ENCODE measurements at regions not wholly inside any gene's neighbourhood (a gene's known extent, or its start where the extent isn't known, plus 50 kb on each side); places are given as distances from the start of the nearest gene placed in this dataset.
"Not testable (repeated sequence)": the region's sequence is repeated elsewhere in the genome, so short reads cannot be mapped to it uniquely, and the experiment has no call there.

- no peaks in the 10 kb centered on the region for H3K4me1 ChIP-seq (ENCODE audit: control insufficient read depth in 1 of 2, insufficient read depth in 2 of 2, low read length in 2 of 2)
- H3K4me3 ChIP-seq (ENCODE audit: low read depth in 1 of 2, low read length in 2 of 2), result no peak overlapping the region
- no peaks in the 10 kb centered on the region for H3K9me3 ChIP-seq (ENCODE audit: control insufficient read depth in 1 of 2, low read length in 2 of 2)
- H3K27ac ChIP-seq (ENCODE audit: low read depth, low read length), result no peak overlapping the region
- H3K27me3 ChIP-seq (ENCODE audit: control insufficient read depth in 1 of 2, insufficient read depth in 2 of 2, low read length in 2 of 2), result no peaks in the 10 kb centered on the region
- no peak overlapping the region for H3K9ac ChIP-seq (ENCODE audit: low read depth in 1 of 2, low read length in 2 of 2)
- no peaks in the 10 kb centered on the region for H3K36me3 ChIP-seq (ENCODE audit: control insufficient read depth in 1 of 2, insufficient read depth in 2 of 2, low read length in 2 of 2)
Measured at GRCh38 chr6:15184441-15184861, 61.4 kb upstream of the JARID2 start.

- H3K9me3 ChIP-seq (ENCODE audit: control insufficient read depth in 1 of 2, low read length in 2 of 2); H3K4me3 ChIP-seq (ENCODE audit: low read depth in 1 of 2, low read length in 2 of 2); H3K36me3 ChIP-seq (ENCODE audit: control insufficient read depth in 1 of 2, insufficient read depth in 2 of 2, low read length in 2 of 2); H3K9ac ChIP-seq (ENCODE audit: low read depth in 1 of 2, low read length in 2 of 2); H3K27me3 ChIP-seq (ENCODE audit: control insufficient read depth in 1 of 2, insufficient read depth in 2 of 2, low read length in 2 of 2); H3K27ac ChIP-seq (ENCODE audit: low read depth, low read length); H3K4me1 ChIP-seq (ENCODE audit: control insufficient read depth in 1 of 2, insufficient read depth in 2 of 2, low read length in 2 of 2): not testable (repeated sequence)
Measured at GRCh38 chr6:15185111-15185510, 60.8 kb upstream of the JARID2 start.

- H3K9ac ChIP-seq (ENCODE audit: low read depth in 1 of 2, low read length in 2 of 2); H3K4me3 ChIP-seq (ENCODE audit: low read depth in 1 of 2, low read length in 2 of 2); H3K27ac ChIP-seq (ENCODE audit: low read depth, low read length); H3K27me3 ChIP-seq (ENCODE audit: control insufficient read depth in 1 of 2, insufficient read depth in 2 of 2, low read length in 2 of 2); H3K9me3 ChIP-seq (ENCODE audit: control insufficient read depth in 1 of 2, low read length in 2 of 2); H3K4me1 ChIP-seq (ENCODE audit: control insufficient read depth in 1 of 2, insufficient read depth in 2 of 2, low read length in 2 of 2); H3K36me3 ChIP-seq (ENCODE audit: control insufficient read depth in 1 of 2, insufficient read depth in 2 of 2, low read length in 2 of 2): not testable (repeated sequence)
Measured at GRCh38 chr6:15193451-15193850, 52.4 kb upstream of the JARID2 start.

- no peaks in the 10 kb centered on the region for H3K9me3 ChIP-seq (ENCODE audit: control insufficient read depth in 1 of 2, low read length in 2 of 2)
- no peaks in the 10 kb centered on the region for H3K4me1 ChIP-seq (ENCODE audit: control insufficient read depth in 1 of 2, insufficient read depth in 2 of 2, low read length in 2 of 2)
- no peaks in the 10 kb centered on the region for H3K36me3 ChIP-seq (ENCODE audit: control insufficient read depth in 1 of 2, insufficient read depth in 2 of 2, low read length in 2 of 2)
- no peak overlapping the region for H3K27ac ChIP-seq (ENCODE audit: low read depth, low read length)
- H3K27me3 ChIP-seq (ENCODE audit: control insufficient read depth in 1 of 2, insufficient read depth in 2 of 2, low read length in 2 of 2), result no peaks in the 10 kb centered on the region
- no peak overlapping the region for H3K9ac ChIP-seq (ENCODE audit: low read depth in 1 of 2, low read length in 2 of 2)
- H3K4me3 ChIP-seq (ENCODE audit: low read depth in 1 of 2, low read length in 2 of 2), result no peak overlapping the region
Measured at GRCh38 chr6:15194453-15194852, 51.4 kb upstream of the JARID2 start.
